WTC11 (cell line): ENCODE measurements at regions not wholly inside any gene's neighbourhood (a gene's known extent, or its start where the extent isn't known, plus 50 kb on each side); places are given as distances from the start of the nearest gene placed in this dataset.

ENCODE experiments used
- ATAC-seq: fragments of 200-7000 bp; cut with Tn5 transposase; 2 replicates; pipeline ENCODE4 v1.10.0; 2021; ENCODE audit warnings: mild to moderate bottlenecking, moderate library complexity
- CTCF ChIA-PET: fragments of 300-600 bp; sonication (Branson Sonifier 250); formaldehyde crosslinking; loops from one replicate; lab custom pipeline; 2021; ENCODE audit warnings: antibody characterized with exemption; lab: Charles Lee
- POLR2A ChIA-PET: fragments of 350-600 bp; sonication (Branson Sonifier 250); formaldehyde crosslinking; loops from one replicate; lab custom pipeline; 2021; ENCODE audit warnings: antibody characterized with exemption; lab: Charles Lee
- DNase-seq: peaks from one replicate; pipeline ENCODE4 v3.0.0; 2021; ENCODE audit warnings: low spot score
- H3K27ac Mint-ChIP-seq: 2 replicates; pipeline ENCODE4 v1.8.0; 2021; ENCODE audit warnings: mixed read lengths
- H3K27me3 Mint-ChIP-seq: 2 replicates; pipeline ENCODE4 v1.8.0; 2021; ENCODE audit warnings: low read depth, mild to moderate bottlenecking, moderate library complexity, mixed read lengths
- H3K36me3 Mint-ChIP-seq: 2 replicates; pipeline ENCODE4 v1.8.0; 2021; ENCODE audit warnings: mixed read lengths
- H3K4me1 Mint-ChIP-seq: 2 replicates; pipeline ENCODE4 v1.8.0; 2022; ENCODE audit warnings: mixed read lengths
- H3K4me3 Mint-ChIP-seq: 2 replicates; pipeline ENCODE4 v1.8.0; 2021; ENCODE audit warnings: mild to moderate bottlenecking, moderate library complexity, mixed read lengths
- H3K9me3 Mint-ChIP-seq: 2 replicates; pipeline ENCODE4 v1.8.0; 2021; ENCODE audit warnings: mixed read lengths
- CBFB ChIP-seq: sonication (generic); formaldehyde crosslinking; IDR thresholded peaks from 2 replicates; pipeline ENCODE4 v1.8.1; 2022; ENCODE audit warnings: mild to moderate bottlenecking, low read depth, missing genetic modification reagents
- CREM ChIP-seq: sonication (generic); formaldehyde crosslinking; IDR thresholded peaks from 2 replicates; pipeline ENCODE4 v1.8.1; 2022; ENCODE audit warnings: mild to moderate bottlenecking, missing genetic modification reagents, moderate library complexity
- EMX1 ChIP-seq: fragments of 250-450 bp; sonication (Bioruptor Pico); IDR thresholded peaks from 2 replicates; pipeline ENCODE4 v1.8.0; 2021; ENCODE audit warnings: mild to moderate bottlenecking
- ETV6 ChIP-seq: sonication (generic); formaldehyde crosslinking; IDR thresholded peaks from 2 replicates; pipeline ENCODE4 v1.8.1; 2022; ENCODE audit warnings: mild to moderate bottlenecking, missing genetic modification reagents
- GRHL2 ChIP-seq: fragments of 250-450 bp; sonication (Bioruptor Pico); IDR thresholded peaks from 2 replicates; pipeline ENCODE4 v1.8.0; 2022; ENCODE audit warnings: mild to moderate bottlenecking, moderate library complexity; ENCODE audit not compliant: insufficient replicate concordance, severe bottlenecking
- NFATC4 ChIP-seq: fragments of 250-450 bp; sonication (Bioruptor Pico); IDR thresholded peaks from 2 replicates; pipeline ENCODE4 v1.9.0; 2021; ENCODE audit warnings: mild to moderate bottlenecking
- RELA ChIP-seq: sonication (generic); formaldehyde crosslinking; IDR thresholded peaks from 2 replicates; pipeline ENCODE4 v1.8.1; 2022; ENCODE audit warnings: missing genetic modification reagents, mild to moderate bottlenecking, borderline replicate concordance
- ZNF263 ChIP-seq: sonication (generic); formaldehyde crosslinking; IDR thresholded peaks from 2 replicates; pipeline ENCODE4 v1.8.1; 2022; ENCODE audit warnings: low read depth, mild to moderate bottlenecking, moderate library complexity, missing genetic modification reagents
- ZNF317 ChIP-seq: sonication (generic); formaldehyde crosslinking; IDR thresholded peaks from 2 replicates; pipeline ENCODE4 v1.8.1; 2023; ENCODE audit warnings: low read depth, mild to moderate bottlenecking, moderate library complexity, missing genetic modification reagents, borderline replicate concordance
- TF ChIP-seq, protein P1 (sequence below): sonication (generic); formaldehyde crosslinking; IDR thresholded peaks from 2 replicates; pipeline ENCODE4 v1.8.1; 2022; ENCODE audit warnings: mild to moderate bottlenecking, moderate library complexity, missing genetic modification reagents
- TF ChIP-seq, protein P2 (sequence below): fragments of 250-450 bp; sonication (Bioruptor Pico); conservative IDR thresholded peaks from 2 replicates; pipeline ENCODE4 v1.9.0; 2021; ENCODE audit warnings: mild to moderate bottlenecking
- TF ChIP-seq, protein P3 (sequence below): sonication (generic); formaldehyde crosslinking; IDR thresholded peaks from 2 replicates; pipeline ENCODE4 v1.8.0; 2023; ENCODE audit warnings: missing genetic modification reagents
- TF ChIP-seq, protein P4 (sequence below): sonication (generic); formaldehyde crosslinking; IDR thresholded peaks from 2 replicates; pipeline ENCODE4 v1.8.1; 2023; ENCODE audit warnings: mild to moderate bottlenecking, missing genetic modification reagents
- TF ChIP-seq, protein P5 (sequence below): sonication (generic); formaldehyde crosslinking; IDR thresholded peaks from 2 replicates; pipeline ENCODE4 v1.8.1; 2023; ENCODE audit warnings: mild to moderate bottlenecking, missing genetic modification reagents, borderline replicate concordance
- TF ChIP-seq, protein P6 (sequence below): sonication (generic); formaldehyde crosslinking; IDR thresholded peaks from 2 replicates; pipeline ENCODE4 v1.8.1; 2022; ENCODE audit warnings: low read depth, missing genetic modification reagents, borderline replicate concordance

DNA sequence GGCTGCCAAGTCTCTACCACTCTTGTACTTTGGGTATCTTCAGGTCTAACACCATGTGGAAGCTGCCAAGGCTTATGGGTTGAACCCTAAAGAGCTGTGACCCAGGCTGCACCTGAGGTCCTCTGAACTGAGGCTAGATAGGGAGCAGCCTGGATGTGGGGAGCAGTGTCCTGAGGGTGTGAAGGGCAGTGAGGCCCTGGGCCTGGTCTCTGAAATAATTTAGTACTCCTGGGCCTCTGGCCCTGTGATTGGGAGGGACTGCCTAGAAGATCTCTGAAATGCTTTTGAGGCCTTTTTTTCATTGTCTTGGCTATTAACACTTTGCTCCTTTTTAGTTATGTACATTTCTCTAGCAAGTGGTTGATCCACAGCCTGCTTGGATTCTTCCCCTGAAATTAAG, 847.2 kb upstream of the B3GALT2 start:
- H3K27ac Mint-ChIP-seq: no peak overlapping the region
- POLR2A ChIA-PET: no interaction called here

DNA sequence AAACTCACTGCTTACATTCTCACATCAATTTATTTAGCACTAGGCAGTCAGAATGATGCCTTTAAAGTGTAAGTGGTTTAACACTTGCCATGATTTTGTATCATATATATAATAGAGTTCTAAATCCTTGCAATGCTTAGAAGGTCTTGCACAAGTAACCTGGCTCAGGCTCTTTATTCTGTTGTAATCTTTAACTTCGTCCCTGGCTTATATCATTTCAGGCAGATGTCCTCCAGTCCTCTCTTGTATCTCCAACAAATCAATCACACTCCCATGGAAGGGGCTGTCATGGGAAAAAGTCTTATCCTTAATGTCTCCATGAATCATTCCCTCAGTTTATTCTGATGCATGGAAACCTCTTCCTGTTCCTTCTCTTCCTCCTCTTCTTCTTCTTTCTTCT, 841.6 kb upstream of the B3GALT2 start:
- H3K4me1 Mint-ChIP-seq: no peaks in the 10 kb centered on the region
- no peaks in the 10 kb centered on the region for H3K27me3 Mint-ChIP-seq
- CTCF ChIA-PET: no interaction called here
- no peak for DNase-seq
- peaks cover 10% of the 10 kb centered on the region for H3K36me3 Mint-ChIP-seq
- POLR2A ChIA-PET: no interaction called here
- peaks cover 30% of the 10 kb centered on the region for H3K9me3 Mint-ChIP-seq
- TF ChIP-seq, protein P1, sequence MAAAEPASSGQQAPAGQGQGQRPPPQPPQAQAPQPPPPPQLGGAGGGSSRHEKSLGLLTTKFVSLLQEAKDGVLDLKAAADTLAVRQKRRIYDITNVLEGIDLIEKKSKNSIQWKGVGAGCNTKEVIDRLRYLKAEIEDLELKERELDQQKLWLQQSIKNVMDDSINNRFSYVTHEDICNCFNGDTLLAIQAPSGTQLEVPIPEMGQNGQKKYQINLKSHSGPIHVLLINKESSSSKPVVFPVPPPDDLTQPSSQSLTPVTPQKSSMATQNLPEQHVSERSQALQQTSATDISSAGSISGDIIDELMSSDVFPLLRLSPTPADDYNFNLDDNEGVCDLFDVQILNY (CRISPR knock-in tag): no peak
- TF ChIP-seq CREM: no peak
- no peak overlapping the region for H3K27ac Mint-ChIP-seq
- H3K4me3 Mint-ChIP-seq: no peak overlapping the region
- ATAC-seq: no peak

More for the DNA sequence above, 847.2 kb upstream of the B3GALT2 start:
- peaks cover 45% of the 10 kb centered on the region for H3K9me3 Mint-ChIP-seq
- CTCF ChIA-PET: no interaction called here
- DNase-seq: no peak
- peaks cover 29% of the 10 kb centered on the region for H3K36me3 Mint-ChIP-seq
- H3K4me1 Mint-ChIP-seq: no peaks in the 10 kb centered on the region
- H3K27me3 Mint-ChIP-seq: no peaks in the 10 kb centered on the region
- TF ChIP-seq, protein P2, sequence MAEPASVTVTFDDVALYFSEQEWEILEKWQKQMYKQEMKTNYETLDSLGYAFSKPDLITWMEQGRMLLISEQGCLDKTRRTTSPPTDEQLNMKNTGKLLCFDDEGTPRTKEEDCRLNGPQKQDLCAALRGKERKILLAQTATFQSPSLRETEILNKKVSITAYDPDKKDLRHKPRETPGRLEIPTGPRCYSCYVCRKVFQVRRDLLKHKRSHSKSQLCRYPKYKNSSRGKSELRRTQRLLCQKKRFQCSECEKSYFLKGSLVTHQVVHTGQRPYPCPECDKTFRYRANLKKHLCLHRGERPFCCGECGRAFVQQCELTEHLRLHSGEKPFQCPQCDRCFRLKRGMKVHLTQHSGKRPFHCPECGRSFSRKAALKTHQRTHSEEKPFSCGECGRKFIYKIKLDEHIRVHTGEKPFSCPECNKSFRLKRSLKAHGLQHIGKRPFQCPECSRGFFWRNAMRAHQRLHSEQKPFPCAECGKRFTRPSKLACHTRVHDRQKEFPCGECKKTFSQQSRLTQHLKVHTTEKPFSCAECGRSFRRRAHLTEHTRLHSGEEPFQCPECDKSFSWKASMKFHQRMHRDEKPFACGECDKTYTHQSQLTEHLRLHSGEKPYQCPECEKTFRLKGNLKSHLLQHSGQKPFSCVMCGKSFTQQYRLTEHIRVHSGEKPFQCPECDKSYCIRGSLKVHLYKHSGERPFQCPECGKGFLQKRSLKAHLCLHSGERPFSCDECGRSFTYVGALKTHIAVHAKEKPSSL (CRISPR knock-in tag): no peak
- no peak for TF ChIP-seq ETV6 (CRISPR knock-in tag)
- TF ChIP-seq ZNF317 (CRISPR knock-in tag): no peak
- no peak for TF ChIP-seq GRHL2 (CRISPR knock-in tag)
- TF ChIP-seq, protein P3, sequence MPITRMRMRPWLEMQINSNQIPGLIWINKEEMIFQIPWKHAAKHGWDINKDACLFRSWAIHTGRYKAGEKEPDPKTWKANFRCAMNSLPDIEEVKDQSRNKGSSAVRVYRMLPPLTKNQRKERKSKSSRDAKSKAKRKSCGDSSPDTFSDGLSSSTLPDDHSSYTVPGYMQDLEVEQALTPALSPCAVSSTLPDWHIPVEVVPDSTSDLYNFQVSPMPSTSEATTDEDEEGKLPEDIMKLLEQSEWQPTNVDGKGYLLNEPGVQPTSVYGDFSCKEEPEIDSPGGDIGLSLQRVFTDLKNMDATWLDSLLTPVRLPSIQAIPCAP (CRISPR knock-in tag): no peak
- TF ChIP-seq, all 79 proteins: peak for 0
- no peak overlapping the region for H3K4me3 Mint-ChIP-seq
- no peak for ATAC-seq

DNA sequence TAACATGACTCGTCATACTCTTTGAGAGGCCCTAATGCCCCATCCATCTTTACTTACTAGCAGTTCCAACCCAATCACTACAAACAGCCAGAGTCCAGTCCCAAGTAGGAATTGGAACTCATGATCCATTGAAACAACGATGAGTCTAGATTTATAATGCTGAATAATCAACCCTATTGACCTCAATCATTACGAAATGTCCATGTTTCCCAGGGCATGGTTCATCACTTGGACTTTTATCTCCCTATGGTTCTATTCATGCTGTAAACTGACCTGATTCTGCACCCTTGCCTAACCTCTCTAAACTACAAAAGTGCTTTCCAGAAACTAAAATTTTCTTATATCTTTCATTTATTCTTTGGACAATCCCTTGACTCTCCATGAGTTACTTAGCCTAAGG, 840.0 kb upstream of the B3GALT2 start:
- Mint-ChIP-seq H3K27me3 (no peaks in the 10 kb centered on the region), H3K27ac (no peak overlapping the region), H3K36me3 (no peaks in the 10 kb centered on the region), H3K9me3 (peaks cover 15% of the 10 kb centered on the region), H3K4me3 (no peak overlapping the region), H3K4me1 (no peaks in the 10 kb centered on the region)
- no peak for TF ChIP-seq CBFB
- no peak for TF ChIP-seq RELA (CRISPR knock-in tag)
- TF ChIP-seq ZNF263 (CRISPR knock-in tag): no peak
- TF ChIP-seq, protein P4, sequence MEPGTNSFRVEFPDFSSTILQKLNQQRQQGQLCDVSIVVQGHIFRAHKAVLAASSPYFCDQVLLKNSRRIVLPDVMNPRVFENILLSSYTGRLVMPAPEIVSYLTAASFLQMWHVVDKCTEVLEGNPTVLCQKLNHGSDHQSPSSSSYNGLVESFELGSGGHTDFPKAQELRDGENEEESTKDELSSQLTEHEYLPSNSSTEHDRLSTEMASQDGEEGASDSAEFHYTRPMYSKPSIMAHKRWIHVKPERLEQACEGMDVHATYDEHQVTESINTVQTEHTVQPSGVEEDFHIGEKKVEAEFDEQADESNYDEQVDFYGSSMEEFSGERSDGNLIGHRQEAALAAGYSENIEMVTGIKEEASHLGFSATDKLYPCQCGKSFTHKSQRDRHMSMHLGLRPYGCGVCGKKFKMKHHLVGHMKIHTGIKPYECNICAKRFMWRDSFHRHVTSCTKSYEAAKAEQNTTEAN (CRISPR knock-in tag): no peak
- no peak for TF ChIP-seq EMX1 (CRISPR knock-in tag)
- TF ChIP-seq, protein P5, sequence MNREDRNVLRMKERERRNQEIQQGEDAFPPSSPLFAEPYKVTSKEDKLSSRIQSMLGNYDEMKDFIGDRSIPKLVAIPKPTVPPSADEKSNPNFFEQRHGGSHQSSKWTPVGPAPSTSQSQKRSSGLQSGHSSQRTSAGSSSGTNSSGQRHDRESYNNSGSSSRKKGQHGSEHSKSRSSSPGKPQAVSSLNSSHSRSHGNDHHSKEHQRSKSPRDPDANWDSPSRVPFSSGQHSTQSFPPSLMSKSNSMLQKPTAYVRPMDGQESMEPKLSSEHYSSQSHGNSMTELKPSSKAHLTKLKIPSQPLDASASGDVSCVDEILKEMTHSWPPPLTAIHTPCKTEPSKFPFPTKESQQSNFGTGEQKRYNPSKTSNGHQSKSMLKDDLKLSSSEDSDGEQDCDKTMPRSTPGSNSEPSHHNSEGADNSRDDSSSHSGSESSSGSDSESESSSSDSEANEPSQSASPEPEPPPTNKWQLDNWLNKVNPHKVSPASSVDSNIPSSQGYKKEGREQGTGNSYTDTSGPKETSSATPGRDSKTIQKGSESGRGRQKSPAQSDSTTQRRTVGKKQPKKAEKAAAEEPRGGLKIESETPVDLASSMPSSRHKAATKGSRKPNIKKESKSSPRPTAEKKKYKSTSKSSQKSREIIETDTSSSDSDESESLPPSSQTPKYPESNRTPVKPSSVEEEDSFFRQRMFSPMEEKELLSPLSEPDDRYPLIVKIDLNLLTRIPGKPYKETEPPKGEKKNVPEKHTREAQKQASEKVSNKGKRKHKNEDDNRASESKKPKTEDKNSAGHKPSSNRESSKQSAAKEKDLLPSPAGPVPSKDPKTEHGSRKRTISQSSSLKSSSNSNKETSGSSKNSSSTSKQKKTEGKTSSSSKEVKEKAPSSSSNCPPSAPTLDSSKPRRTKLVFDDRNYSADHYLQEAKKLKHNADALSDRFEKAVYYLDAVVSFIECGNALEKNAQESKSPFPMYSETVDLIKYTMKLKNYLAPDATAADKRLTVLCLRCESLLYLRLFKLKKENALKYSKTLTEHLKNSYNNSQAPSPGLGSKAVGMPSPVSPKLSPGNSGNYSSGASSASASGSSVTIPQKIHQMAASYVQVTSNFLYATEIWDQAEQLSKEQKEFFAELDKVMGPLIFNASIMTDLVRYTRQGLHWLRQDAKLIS (CRISPR knock-in tag): no peak
- no peak for TF ChIP-seq NFATC4 (CRISPR knock-in tag)
- TF ChIP-seq, protein P6, sequence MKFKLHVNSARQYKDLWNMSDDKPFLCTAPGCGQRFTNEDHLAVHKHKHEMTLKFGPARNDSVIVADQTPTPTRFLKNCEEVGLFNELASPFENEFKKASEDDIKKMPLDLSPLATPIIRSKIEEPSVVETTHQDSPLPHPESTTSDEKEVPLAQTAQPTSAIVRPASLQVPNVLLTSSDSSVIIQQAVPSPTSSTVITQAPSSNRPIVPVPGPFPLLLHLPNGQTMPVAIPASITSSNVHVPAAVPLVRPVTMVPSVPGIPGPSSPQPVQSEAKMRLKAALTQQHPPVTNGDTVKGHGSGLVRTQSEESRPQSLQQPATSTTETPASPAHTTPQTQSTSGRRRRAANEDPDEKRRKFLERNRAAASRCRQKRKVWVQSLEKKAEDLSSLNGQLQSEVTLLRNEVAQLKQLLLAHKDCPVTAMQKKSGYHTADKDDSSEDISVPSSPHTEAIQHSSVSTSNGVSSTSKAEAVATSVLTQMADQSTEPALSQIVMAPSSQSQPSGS (CRISPR knock-in tag): no peak
- ChIA-PET POLR2A (no interaction called here), CTCF (no interaction called here)
- ATAC-seq (no peak), DNase-seq (no peak)
